Panc1 (cell line): ENCODE measurements at regions not wholly inside any gene's neighbourhood (a gene's known extent, or its start where the extent isn't known, plus 50 kb on each side); places are given as distances from the start of the nearest gene placed in this dataset.

ENCODE experiments used
- ATAC-seq: fragments of 200-7000 bp; cut with Tn5 transposase; 2 replicates; pipeline ENCODE4 v1.9.1; 2020; ENCODE audit warnings: mild to moderate bottlenecking, moderate library complexity
- BruUV-seq: library from RNA; stranded (reverse); fragments of 400-500 nt; replicated peaks from 2 replicates; lab custom pipeline; 2021; lab: Mats Ljungman, UMichigan
- CTCF ChIA-PET: fragments of 300-600 bp; sonication (Branson Sonifier 250); formaldehyde crosslinking; loops from one replicate; lab custom pipeline; 2022; ENCODE audit warnings: antibody characterized with exemption; lab: Charles Lee
- POLR2A ChIA-PET: fragments of 300-600 bp; sonication (Branson Sonifier 250); formaldehyde crosslinking; loops from one replicate; lab custom pipeline; 2022; ENCODE audit warnings: antibody characterized with exemption; lab: Charles Lee
- DNase-seq: peaks from one replicate; pipeline ENCODE4 v3.0.0-alpha.2; 2010; ENCODE audit warnings: low read depth, low spot score
- H3K27ac ChIP-seq: 2 replicates; pipeline ENCODE4 v1.5.1; 2011; ENCODE audit warnings: mild to moderate bottlenecking, low read length, inconsistent platforms
- H3K27me3 ChIP-seq: fragments of 200-500 bp; sonication (Bioruptor generic); 2 replicates; pipeline ENCODE4 v1.6.0; 2014; ENCODE audit warnings: low read length, inconsistent platforms; ENCODE audit not compliant: control insufficient read depth, insufficient read depth
- H3K36me3 ChIP-seq: fragments of 200-500 bp; sonication (Bioruptor generic); 2 replicates; pipeline ENCODE4 v1.5.1; 2014; ENCODE audit warnings: inconsistent platforms, mild to moderate bottlenecking, low read length, moderate library complexity; ENCODE audit not compliant: control insufficient read depth, insufficient read depth
- H3K4me1 ChIP-seq: 2 replicates; pipeline ENCODE4 v1.5.1; 2011; ENCODE audit warnings: inconsistent platforms, mild to moderate bottlenecking, low read length, moderate library complexity; ENCODE audit not compliant: control insufficient read depth, insufficient read depth
- H3K4me3 ChIP-seq, 2 experiments: 2 replicates each; pipeline ENCODE4 v1.5.1; 2011 to 2012; ENCODE audit warnings: low read depth in 2 of 2, low read length in 2 of 2, mild to moderate bottlenecking in 2 of 2, inconsistent platforms in 1 of 2, moderate library complexity in 1 of 2
- H3K9me3 ChIP-seq: fragments of 200-500 bp; sonication (Bioruptor generic); 2 replicates; pipeline ENCODE4 v1.5.1; 2014; ENCODE audit warnings: low read depth, mild to moderate bottlenecking, inconsistent platforms, low read length, moderate library complexity; ENCODE audit not compliant: control insufficient read depth, insufficient read depth
- POLR2AphosphoS5 ChIP-seq: IDR thresholded peaks from 2 replicates; pipeline ENCODE4 v1.6.1; 2012; ENCODE audit warnings: mild to moderate bottlenecking, low read depth, low read length, moderate library complexity
- REST ChIP-seq, 2 experiments: IDR thresholded peaks; 2 replicates each; pipeline ENCODE4 v1.6.1; 2011 to 2012; ENCODE audit warnings: low read depth in 2 of 2, control low read depth in 1 of 2, low read length in 1 of 2, mild to moderate bottlenecking in 1 of 2, moderate library complexity in 1 of 2; ENCODE audit not compliant: insufficient read depth in 1 of 2
- SIN3A ChIP-seq: IDR thresholded peaks from 2 replicates; pipeline ENCODE4 v1.6.1; 2012; ENCODE audit warnings: low read depth, mild to moderate bottlenecking, low read length, moderate library complexity, borderline replicate concordance; ENCODE audit not compliant: insufficient read depth
- TCF7L2 ChIP-seq: IDR thresholded peaks from 2 replicates; pipeline ENCODE4 v1.6.1; 2011; ENCODE audit warnings: mild to moderate bottlenecking, low read depth, low read length, inconsistent platforms
- in situ Hi-C: cut with HindIII; loops from 2 replicates; pipeline ENCODE4 v1.10.0; 2016; ENCODE audit warnings: low sequenced_read_pairs, low pct_unique_long_range_greater_than_20kb
- intact Hi-C: fragments of 100-400 bp; cut with micrococcal nuclease; formaldehyde crosslinking; loops from one replicate; pipeline ENCODE4 v1.10.0; 2022; ENCODE audit not compliant: unreplicated experiment
- TF ChIP-seq, protein P1 (sequence below): fragments of 450-650 bp; IDR thresholded peaks from 2 replicates; pipeline ENCODE4 v1.5.1; 2017; ENCODE audit warnings: mild to moderate bottlenecking

DNA sequence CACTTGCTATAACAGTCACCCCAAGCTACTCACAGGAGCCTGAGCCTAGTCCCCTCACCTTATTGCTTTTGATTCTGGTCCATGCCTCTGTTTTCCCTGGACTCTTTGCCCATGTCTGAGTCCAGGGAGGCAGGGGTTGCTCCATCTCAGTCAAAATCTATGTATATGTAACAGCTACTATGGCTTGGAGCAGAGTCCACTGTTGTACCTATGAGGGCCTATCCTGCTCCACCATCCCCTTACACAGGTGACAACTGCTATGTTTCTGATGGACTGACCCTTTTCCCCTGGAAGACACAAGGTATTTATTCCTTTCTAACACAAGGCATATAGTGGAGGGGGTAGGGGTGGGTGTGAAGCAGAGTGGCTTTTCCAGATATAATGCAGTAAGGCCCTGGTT is 119.6 kb downstream of the VPREB1 start:
- POLR2A ChIA-PET: no interaction called here
- DNase-seq (no peak), ATAC-seq (no peak)
- no peaks in the 10 kb centered on the region for H3K9me3 ChIP-seq
- CTCF ChIA-PET: no interaction called here
- intact Hi-C loops: no loop called here
- H3K36me3 ChIP-seq: no peaks in the 10 kb centered on the region
- peaks cover 11% of the 10 kb centered on the region for H3K27me3 ChIP-seq
- in situ Hi-C loops: no loop called here
- H3K4me3 ChIP-seq: no peak overlapping the region
- no peaks in the 10 kb centered on the region for H3K4me1 ChIP-seq
- no TSS peak for BruUV-seq
- TF ChIP-seq SIN3A (no peak), POLR2AphosphoS5 (no peak)
- no peak overlapping the region for H3K27ac ChIP-seq

GRCh38 chr22:22366537-22366936 is 122.0 kb downstream of the VPREB1 start:
- POLR2A ChIA-PET: no interaction called here
- intact Hi-C loops: no loop called here
- in situ Hi-C loops: no loop called here
- Histone ChIP-seq H3K4me3 (no peak overlapping the region), H3K27me3 (peaks cover 11% of the 10 kb centered on the region), H3K9me3 (no peaks in the 10 kb centered on the region), H3K27ac (no peak overlapping the region), H3K4me1 (no peaks in the 10 kb centered on the region), H3K36me3 (no peaks in the 10 kb centered on the region)
- no TSS peak for BruUV-seq
- DNase-seq: no peak
- CTCF ChIA-PET: no interaction called here
- ATAC-seq: no peak
- TF ChIP-seq POLR2AphosphoS5 (no peak), SIN3A (no peak), TCF7L2 (no peak), REST (IDR thresholded peaks at IDR 0.05; ENCODE audit: insufficient read depth in 1 of 2, low read depth in 2 of 2, low read length in 1 of 2) (no peak)
- TF ChIP-seq, protein P1, sequence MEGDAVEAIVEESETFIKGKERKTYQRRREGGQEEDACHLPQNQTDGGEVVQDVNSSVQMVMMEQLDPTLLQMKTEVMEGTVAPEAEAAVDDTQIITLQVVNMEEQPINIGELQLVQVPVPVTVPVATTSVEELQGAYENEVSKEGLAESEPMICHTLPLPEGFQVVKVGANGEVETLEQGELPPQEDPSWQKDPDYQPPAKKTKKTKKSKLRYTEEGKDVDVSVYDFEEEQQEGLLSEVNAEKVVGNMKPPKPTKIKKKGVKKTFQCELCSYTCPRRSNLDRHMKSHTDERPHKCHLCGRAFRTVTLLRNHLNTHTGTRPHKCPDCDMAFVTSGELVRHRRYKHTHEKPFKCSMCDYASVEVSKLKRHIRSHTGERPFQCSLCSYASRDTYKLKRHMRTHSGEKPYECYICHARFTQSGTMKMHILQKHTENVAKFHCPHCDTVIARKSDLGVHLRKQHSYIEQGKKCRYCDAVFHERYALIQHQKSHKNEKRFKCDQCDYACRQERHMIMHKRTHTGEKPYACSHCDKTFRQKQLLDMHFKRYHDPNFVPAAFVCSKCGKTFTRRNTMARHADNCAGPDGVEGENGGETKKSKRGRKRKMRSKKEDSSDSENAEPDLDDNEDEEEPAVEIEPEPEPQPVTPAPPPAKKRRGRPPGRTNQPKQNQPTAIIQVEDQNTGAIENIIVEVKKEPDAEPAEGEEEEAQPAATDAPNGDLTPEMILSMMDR: no peak

DNA sequence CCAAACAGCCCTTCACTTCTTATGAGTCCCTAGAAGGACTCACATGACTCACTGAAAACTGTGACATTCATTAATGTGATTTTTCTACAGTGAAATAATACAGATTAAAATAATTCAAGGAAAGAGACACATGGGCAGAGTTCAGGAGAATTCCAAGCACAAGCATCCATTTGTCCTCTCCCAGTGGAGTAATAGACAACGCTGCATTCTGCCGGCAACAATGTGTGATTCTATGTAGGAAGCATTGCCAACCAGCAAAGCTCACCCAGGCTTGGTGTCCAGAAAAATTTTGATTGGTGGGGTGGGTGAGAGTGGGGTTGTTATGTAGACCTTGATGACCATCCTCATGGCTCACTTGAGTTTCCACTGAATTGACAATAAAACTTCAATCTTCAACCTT is 123.9 kb downstream of the VPREB1 start:
- no TSS peak for BruUV-seq
- no peaks in the 10 kb centered on the region for H3K9me3 ChIP-seq
- intact Hi-C loops: no loop called here
- no peaks in the 10 kb centered on the region for H3K4me1 ChIP-seq
- no peaks in the 10 kb centered on the region for H3K36me3 ChIP-seq
- ATAC-seq: no peak
- no peak for DNase-seq
- H3K4me3 ChIP-seq: no peak overlapping the region
- POLR2A ChIA-PET: no interaction called here
- in situ Hi-C loops: no loop called here
- H3K27me3 ChIP-seq: peaks cover 11% of the 10 kb centered on the region
- CTCF ChIA-PET: no interaction called here
- TF ChIP-seq POLR2AphosphoS5 (no peak), TCF7L2 (no peak), REST (IDR thresholded peaks at IDR 0.05; ENCODE audit: insufficient read depth in 1 of 2, low read depth in 2 of 2, low read length in 1 of 2) (no peak), SIN3A (no peak)
- TF ChIP-seq, protein P1: no peak
- H3K27ac ChIP-seq: no peak overlapping the region
